GM18873 (cell line): ENCODE measurements at regions not wholly inside any gene's neighbourhood (a gene's known extent, or its start where the extent isn't known, plus 50 kb on each side); places are given as distances from the start of the nearest gene placed in this dataset.
"Not testable (repeated sequence)": the region's sequence is repeated elsewhere in the genome, so short reads cannot be mapped to it uniquely, and the experiment has no call there.

Experiments used
- ATAC-seq: cut with Tn5 transposase; IDR thresholded peaks from one replicate; pipeline ENCODE4 v1.9.1; 2021; ENCODE audit warnings: mild to moderate bottlenecking, moderate library complexity, moderate number of reproducible peaks; ENCODE audit not compliant: unreplicated experiment, low FRiP score

DNA sequence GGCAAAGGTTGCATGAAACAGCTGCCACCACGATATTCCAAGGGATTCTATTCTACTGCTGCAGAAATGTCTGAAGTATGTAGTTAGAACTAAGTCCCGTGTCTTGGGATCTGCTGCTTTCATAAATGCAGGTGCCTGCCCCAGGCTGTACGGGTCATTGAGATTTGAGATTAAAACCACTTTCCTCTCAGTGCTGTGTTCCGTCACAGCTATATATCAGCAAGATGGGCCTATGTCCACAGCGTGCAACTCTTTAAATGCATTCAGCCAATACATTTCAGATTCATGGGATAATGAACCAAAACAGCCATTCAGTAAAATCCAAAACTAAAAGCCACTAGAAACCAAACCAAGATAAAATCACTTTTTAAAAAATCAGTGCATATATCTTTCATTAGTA, 107.3 kb upstream of the LUZP2 start:
- no peak for ATAC-seq

DNA sequence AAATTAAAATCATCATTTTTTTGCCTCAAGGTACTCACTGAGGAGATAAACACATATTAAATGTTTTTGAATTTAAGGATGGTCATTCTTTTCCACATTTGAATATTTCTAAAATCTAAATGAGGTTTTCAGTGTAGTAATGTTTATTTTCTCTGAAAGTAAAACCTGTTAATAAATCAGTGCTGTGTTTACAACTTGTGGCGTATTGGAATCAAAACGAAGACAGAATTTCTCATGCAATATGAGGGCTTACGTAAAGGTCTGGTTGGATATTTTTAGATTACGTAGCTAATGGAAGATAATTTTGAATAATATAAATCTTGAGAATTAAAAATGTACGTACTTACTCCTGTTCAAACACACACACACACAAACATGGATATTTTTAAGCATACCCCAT, 106.8 kb upstream of the LUZP2 start:
- no peak for ATAC-seq

DNA sequence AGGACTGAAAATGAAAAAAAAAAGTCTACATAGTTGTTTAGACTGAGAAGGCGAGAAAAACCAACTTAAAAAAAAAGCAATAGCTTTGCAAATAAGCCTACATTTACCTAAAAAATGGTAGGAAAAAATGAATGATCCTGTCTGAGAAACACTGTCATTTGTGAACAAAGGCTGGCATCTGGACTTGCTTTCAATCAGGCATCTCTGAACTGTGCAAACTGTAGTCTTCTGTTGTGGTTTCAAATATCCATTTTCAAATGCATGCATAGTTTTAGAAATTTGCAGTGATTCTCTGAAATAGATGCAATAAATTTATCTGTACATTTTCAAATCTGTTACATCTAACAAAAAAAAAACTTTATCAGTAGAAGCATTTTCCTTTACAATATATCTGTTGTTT, 106.1 kb upstream of the LUZP2 start:
- ATAC-seq: no peak

DNA sequence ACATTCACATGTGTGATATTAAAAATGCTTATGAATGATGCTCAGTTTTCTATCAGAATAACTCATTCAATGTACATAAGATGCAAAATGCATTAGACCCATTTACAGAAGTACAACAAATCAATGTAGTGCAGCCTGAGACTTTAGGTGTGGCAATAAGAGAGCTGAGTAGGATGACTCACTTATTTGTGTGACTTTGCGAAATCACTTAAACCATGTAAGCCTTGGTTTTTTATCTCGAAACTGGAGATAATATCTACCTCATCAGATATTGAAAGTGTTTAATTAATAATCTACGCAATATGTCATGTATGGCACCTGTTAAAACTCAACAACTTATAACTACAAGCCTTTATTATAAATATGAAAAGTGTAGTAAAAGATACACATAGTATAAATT, 105.7 kb upstream of the LUZP2 start:
- ATAC-seq: no peak

DNA sequence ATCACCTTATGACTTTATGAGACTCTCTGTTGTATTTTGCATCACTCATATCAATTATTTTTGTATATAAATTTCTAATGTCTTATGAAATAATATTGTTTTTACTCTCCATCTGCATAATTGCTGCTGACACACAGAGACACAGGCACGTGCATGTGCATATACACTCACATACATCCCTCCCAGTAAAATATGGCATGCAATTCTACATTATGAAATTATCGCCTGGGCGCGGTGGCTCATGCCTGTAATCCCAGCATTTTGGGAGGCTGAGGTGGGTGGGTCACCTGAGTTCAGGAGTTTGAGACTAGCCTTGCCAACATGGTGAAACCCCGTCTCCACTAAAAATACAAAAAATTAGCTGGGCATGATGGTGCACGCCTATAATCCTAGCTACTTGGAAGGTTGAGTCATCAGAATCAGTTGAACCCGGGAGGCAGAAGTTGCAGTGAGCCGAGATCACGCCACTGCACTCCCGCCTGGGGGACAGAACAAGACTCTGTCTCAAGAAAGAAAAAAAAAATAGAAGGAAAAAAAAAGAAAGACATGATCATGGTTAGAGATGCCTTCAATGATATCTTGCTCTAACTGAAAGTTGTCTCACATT, 96.7 kb upstream of the LUZP2 start:
- no peak for ATAC-seq

DNA sequence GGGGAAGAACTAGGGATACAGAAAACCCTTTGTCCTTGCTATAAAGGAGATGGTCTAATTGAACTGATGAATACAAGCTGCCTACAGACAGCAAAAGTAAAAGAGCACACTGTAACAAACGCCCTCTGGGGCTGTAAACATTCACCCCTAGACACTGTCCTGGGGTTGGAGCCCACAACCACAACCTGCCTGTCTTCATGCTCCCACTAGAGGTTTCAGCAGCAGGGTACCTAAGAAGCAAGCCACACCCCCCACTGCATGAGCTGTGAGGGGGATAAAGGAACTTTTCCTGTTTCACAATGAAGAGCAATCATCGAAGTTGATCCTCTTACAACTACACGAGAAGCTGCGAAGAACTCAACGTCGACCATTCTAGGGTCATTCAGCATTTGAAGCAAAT, 90.5 kb upstream of the LUZP2 start:
- ATAC-seq: no peak

DNA sequence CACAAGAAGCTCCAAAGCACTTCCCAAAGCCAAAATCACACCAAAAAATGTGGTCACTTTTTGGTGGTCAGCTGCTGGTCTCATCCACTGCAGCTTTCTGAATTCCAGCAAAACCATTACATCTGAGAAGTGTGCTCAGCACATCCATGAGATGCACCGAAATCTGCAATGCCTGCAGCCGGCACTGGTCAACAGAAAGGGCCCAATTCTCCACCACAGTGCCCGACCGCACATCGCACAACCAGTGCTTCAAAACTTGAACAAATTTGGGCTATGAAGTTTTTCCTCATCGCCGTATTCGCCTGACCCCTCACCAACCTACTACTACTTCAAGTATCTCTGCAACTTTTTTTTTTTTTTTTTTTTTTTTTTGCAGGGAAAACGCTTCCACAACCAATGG, 89.9 kb upstream of the LUZP2 start:
- no peak for ATAC-seq

DNA sequence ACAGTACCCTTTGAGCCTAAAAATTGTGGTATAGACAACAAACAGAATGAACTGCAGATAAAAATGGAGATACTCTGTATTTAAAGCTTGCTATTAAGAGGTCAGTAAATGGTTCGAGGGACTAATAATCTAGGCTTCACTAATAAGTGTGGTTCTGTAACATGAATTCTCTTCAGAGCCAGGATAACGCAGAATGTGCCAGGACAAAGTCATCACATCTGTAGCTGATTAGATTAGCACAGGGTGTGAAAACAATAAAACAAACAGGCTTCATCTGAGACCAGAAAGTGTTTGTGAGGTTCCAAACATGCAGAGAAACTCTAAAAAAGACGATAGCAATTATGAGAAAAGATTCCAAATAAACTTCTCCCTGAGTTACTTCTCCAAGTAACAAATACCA, 89.1 kb upstream of the LUZP2 start:
- ATAC-seq: no peak

DNA sequence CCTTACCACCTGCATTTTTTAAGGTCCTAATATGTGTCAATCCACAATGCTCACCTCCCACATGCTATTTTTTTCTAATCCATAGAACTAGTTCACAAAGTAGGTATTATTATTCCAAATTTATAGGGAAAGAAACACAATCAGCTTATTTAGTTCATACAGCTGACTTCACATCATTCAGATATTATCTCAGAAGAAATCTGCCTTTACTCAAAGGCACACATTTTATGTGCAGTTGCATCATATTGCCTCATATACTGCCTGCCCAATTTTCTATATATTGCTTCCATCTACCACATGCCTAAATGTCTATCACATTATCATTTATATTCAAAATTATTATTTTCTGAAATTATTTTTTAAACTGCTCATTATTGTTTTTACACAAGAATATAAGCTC, 88.7 kb upstream of the LUZP2 start:
- ATAC-seq: no peak

DNA sequence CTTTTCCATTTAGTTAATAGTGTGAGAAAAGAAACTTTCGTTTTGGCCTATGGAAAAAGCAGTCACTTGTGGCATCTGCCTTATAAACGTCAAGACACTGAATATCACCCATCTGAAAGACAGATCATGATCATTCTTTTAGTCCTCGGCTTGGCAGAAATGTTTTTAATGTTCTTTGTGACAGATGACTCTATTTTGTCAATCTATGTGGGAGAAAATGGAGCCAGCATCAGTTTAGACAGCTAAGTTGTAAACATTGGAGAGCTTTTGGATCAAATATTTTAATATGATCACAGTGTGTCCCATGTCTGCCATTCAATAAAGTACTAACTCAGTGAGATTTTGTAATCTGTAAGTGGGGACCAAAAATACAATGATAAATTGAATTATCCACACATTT, 85.1 kb upstream of the LUZP2 start:
- no peak for ATAC-seq

DNA sequence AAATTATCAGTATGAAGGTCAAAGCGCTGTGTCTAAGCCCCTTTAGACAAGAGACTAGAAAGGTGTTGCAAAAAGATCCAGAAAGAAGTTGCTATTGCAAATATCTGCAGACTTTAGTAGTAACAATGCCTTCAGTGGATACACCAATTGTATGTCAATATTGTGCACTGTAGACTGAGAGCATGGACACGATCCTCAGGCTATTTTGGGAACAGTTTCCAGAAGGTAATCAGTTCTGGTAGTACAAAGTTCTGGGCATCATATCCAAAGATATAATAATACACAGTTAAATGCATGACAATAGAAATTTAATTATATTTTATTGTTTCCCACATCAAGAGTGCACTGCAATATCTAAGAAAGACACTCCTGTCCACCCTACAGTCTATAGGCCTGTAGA, 84.1 kb upstream of the LUZP2 start:
- no peak for ATAC-seq

DNA sequence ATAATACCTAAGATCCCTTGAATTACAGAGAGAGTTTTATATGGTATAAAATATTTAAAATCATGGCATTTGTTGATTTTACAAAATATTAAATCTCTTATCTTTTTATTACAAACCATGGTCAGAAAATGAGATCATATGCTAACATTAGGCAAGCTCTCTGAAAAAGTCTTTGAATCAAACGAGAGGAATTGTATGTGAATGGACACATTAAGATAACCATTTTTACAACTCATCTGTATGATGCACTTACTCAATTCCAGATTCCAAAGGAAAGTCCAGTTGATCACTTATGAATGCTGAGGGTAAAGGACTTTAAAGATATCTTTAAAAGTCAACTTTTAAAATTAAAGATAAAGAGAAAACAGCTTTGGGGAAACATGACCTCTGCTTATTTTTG, 83.5 kb upstream of the LUZP2 start:
- no peak for ATAC-seq

DNA sequence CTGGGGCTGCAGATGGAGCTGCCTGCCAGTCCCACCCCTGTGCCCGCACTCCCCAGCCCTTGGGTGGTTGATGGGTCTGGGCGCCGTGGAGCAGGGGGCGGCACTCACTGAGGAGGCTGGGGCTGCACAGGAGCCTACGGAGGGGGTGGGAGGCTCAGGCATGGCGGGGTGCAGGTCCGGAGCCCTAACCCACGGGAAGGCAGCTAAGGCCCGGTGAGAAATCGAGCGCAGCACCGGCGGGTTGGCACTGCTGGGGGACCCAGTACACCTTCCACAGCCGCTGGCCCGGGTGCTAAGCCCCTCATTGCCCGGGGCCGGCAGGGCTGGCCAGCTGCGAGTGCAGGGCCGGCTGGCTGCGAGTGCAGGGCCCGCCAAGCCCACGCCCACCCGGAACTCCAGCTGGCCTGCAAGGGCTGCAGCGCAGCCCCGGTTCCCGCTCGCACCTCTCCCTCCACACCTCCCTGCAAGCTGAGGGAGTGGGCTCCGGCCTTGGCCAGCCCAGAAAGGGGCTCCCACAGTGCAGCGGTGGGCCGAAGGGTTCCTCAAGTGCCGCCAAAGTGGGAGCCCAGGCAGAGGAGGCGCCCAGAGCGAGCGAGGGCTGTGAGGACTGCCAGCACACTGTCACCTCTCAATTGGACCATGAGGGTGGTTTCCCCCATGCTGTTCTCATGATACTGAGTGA, 80.8 kb upstream of the LUZP2 start:
- not testable (repeated sequence) for ATAC-seq

DNA sequence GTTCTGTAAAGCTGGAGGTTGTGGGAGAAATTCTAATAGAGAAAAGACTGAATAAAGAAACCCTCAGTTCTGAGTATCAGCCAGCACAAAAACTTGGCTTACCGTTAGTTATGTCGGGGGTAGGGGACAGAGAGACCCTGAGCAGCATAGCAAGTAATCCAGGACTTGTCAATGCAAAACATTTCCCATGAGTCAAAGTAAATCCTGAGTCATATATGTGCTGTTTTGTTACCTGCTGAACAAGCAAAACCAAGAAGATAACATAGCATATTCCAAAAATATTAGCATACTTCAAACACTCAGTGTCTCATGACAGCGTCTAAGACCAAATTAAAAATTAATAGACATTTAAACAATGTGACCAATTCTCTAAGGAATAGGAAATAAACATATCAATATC, 75.1 kb upstream of the LUZP2 start:
- no peak for ATAC-seq

DNA sequence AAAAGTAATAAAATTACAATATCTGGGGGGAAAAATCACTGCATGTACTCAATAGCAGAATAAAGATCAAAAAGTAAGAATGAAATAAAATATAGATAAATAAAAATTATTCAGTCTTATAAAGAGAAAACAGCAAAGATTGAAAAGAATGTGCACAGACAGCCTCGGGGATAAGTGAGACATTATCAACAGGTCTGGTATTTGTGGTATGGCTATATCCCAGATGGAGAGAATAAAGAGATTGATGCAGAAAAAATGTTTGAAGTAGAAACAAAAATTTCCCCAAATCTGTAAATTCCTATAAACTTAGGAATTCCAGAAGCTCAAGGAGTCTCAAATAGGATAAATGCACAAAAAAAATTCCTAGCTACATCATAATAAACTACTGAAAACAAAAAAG, 74.5 kb upstream of the LUZP2 start:
- no peak for ATAC-seq

DNA sequence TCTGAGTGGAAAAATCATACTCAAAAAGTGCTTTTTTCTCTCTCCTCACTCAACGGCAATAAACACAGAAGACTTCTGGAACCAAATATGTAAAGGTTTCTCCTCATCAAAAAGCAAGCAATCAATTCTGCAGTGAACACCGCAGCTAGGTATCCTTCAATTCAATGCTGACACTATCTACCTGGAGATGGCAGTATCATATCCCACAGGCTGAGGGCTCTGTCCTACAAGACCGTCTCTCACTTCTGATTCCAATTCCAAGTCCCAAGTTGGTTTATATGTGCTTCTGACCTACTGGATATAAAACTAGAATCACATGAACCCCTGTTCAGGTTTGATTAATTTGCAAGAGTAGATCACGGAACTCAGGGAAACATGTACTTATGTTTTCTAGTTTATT, 59.7 kb upstream of the LUZP2 start:
- ATAC-seq: no peak
